GM18517 (cell line): ENCODE measurements at regions not wholly inside any gene's neighbourhood (a gene's known extent, or its start where the extent isn't known, plus 50 kb on each side); places are given as distances from the start of the nearest gene placed in this dataset.

ENCODE experiments used
- ATAC-seq: cut with Tn5 transposase; IDR thresholded peaks from one replicate; pipeline ENCODE4 v1.9.1; 2021; ENCODE audit warnings: mild to moderate bottlenecking, moderate library complexity; ENCODE audit not compliant: unreplicated experiment

GRCh38 chr2:136207030-136207623 is 89.2 kb upstream of the CXCR4 start:
- ATAC-seq, result peak; percentile 48

- peak; percentile 97 for ATAC-seq
Measured at GRCh38 chr2:136206613-136207012, 88.7 kb upstream of the CXCR4 start.

GRCh38 chr2:136205615-136206014 is 87.7 kb upstream of the CXCR4 start:
- ATAC-seq, result no peak

GRCh38 chr2:136204971-136205370 is 87.0 kb upstream of the CXCR4 start:
- ATAC-seq, result no peak

- ATAC-seq, result no peak
Measured at GRCh38 chr2:136195226-136195625, 77.3 kb upstream of the CXCR4 start.

- ATAC-seq, result no peak
Measured at GRCh38 chr2:136191041-136191440, 73.1 kb upstream of the CXCR4 start.

GRCh38 chr2:136189221-136189782 is 71.4 kb upstream of the CXCR4 start:
- no peak for ATAC-seq

- no peak for ATAC-seq
Measured at GRCh38 chr2:136188086-136188485, 70.1 kb upstream of the CXCR4 start.

- no peak for ATAC-seq
Measured at GRCh38 chr2:136185981-136186776, 68.2 kb upstream of the CXCR4 start.

- no peak for ATAC-seq
Measured at GRCh38 chr2:136183097-136183496, 65.1 kb upstream of the CXCR4 start.

GRCh38 chr2:136182315-136182714 is 64.4 kb upstream of the CXCR4 start:
- no peak for ATAC-seq

- no peak for ATAC-seq
Measured at GRCh38 chr2:136179602-136179975, 61.6 kb upstream of the CXCR4 start.

- no peak for ATAC-seq
Measured at GRCh38 chr2:136178941-136179601, 61.1 kb upstream of the CXCR4 start.

- ATAC-seq, result no peak
Measured at GRCh38 chr2:136175868-136176267, 57.9 kb upstream of the CXCR4 start.

GRCh38 chr2:136175466-136175865 is 57.5 kb upstream of the CXCR4 start:
- no peak for ATAC-seq

- no peak for ATAC-seq
Measured at GRCh38 chr2:136173126-136173525, 55.2 kb upstream of the CXCR4 start.

- ATAC-seq, result no peak
Measured at GRCh38 chr2:136171223-136171622, 53.3 kb upstream of the CXCR4 start.

GRCh38 chr2:136168720-136169119 is 50.8 kb upstream of the CXCR4 start:
- ATAC-seq, result no peak

- no peak for ATAC-seq
Measured at GRCh38 chr2:136167721-136168475, 49.9 kb upstream of the CXCR4 start.
